SH-SY5Y (cell line): ENCODE measurements at regions not wholly inside any gene's neighbourhood (a gene's known extent, or its start where the extent isn't known, plus 50 kb on each side); places are given as distances from the start of the nearest gene placed in this dataset.

Experiments
- GATA2 ChIP-seq: IDR thresholded peaks from 2 replicates; pipeline ENCODE4 v1.6.1; 2011; ENCODE audit warnings: mild to moderate bottlenecking, low read depth, low read length
- GATA3 ChIP-seq: IDR thresholded peaks from 2 replicates; pipeline ENCODE4 v1.6.1; 2011; ENCODE audit warnings: low read depth, mild to moderate bottlenecking, low read length, moderate library complexity

GRCh38 chr2:42939411-42940206 is 147.2 kb upstream of the HAAO start:
- TF ChIP-seq GATA2, result no peak
- no peak for TF ChIP-seq GATA3

- TF ChIP-seq GATA3 (no peak), GATA2 (no peak)
Measured at GRCh38 chr2:42938671-42939370, 146.4 kb upstream of the HAAO start.

GRCh38 chr2:42937171-42937875 is 144.9 kb upstream of the HAAO start:
- TF ChIP-seq GATA2 (no peak), GATA3 (no peak)

- TF ChIP-seq GATA3 (no peak), GATA2 (no peak)
Measured at GRCh38 chr2:42935692-42936671, 143.6 kb upstream of the HAAO start.

GRCh38 chr2:42934580-42935186 is 142.3 kb upstream of the HAAO start:
- no peak for TF ChIP-seq GATA2
- TF ChIP-seq GATA3, result no peak

- TF ChIP-seq GATA3 (no peak), GATA2 (no peak)
Measured at GRCh38 chr2:42933824-42934254, 141.5 kb upstream of the HAAO start.

GRCh38 chr2:42932271-42933151 is 140.1 kb upstream of the HAAO start:
- no peak for TF ChIP-seq GATA2
- no peak for TF ChIP-seq GATA3

- TF ChIP-seq GATA3, result no peak
- TF ChIP-seq GATA2, result no peak
Measured at GRCh38 chr2:42931818-42932195, 139.4 kb upstream of the HAAO start.

GRCh38 chr2:42931146-42931817 is 138.9 kb upstream of the HAAO start:
- TF ChIP-seq GATA3 (no peak), GATA2 (no peak)

GRCh38 chr2:42930025-42930581 is 137.7 kb upstream of the HAAO start:
- TF ChIP-seq GATA3 (no peak), GATA2 (no peak)

GRCh38 chr2:42929546-42930024 is 137.2 kb upstream of the HAAO start:
- TF ChIP-seq GATA2 (no peak), GATA3 (no peak)
